GM23338 (cell line): ENCODE measurements at regions not wholly inside any gene's neighbourhood (a gene's known extent, or its start where the extent isn't known, plus 50 kb on each side); places are given as distances from the start of the nearest gene placed in this dataset.
A peak's percentile ranks its signal among the peaks of the same experiment; 100 is the strongest.

Experiments
- ATAC-seq: fragments of 200-7000 bp; cut with Tn5 transposase; 3 replicates; pipeline ENCODE4 v1.9.1; 2020
- DNase-seq: peaks from one replicate; pipeline ENCODE4 v3.0.0-alpha.2; 2015; ENCODE audit warnings: low spot score
- H2AFZ ChIP-seq: fragments of 200-600 bp; sonication (generic); 2 replicates; pipeline ENCODE4 v1.8.0; 2016; ENCODE audit warnings: antibody characterized with exemption, mild to moderate bottlenecking, moderate library complexity
- H3F3A ChIP-seq: fragments of 200-600 bp; sonication (generic); replicated peaks from 2 replicates; pipeline ENCODE4 v1.8.0; 2017; ENCODE audit warnings: antibody characterized with exemption, mixed run types, low read depth
- H3K27ac ChIP-seq: fragments of 200-600 bp; sonication (generic); 2 replicates; pipeline ENCODE4 v1.6.1; 2016; ENCODE audit warnings: low read depth
- H3K27me3 ChIP-seq: fragments of 200-600 bp; sonication (generic); 2 replicates; pipeline ENCODE4 v1.8.0; 2016; ENCODE audit warnings: mild to moderate bottlenecking, mixed run types, moderate library complexity; ENCODE audit not compliant: insufficient read depth
- H3K36me3 ChIP-seq: fragments of 200-600 bp; sonication (generic); 2 replicates; pipeline ENCODE4 v1.8.0; 2016; ENCODE audit warnings: mild to moderate bottlenecking; ENCODE audit not compliant: insufficient read depth
- H3K4me1 ChIP-seq: fragments of 200-600 bp; sonication (generic); 2 replicates; pipeline ENCODE4 v1.8.0; 2016; ENCODE audit warnings: mild to moderate bottlenecking, moderate library complexity; ENCODE audit not compliant: insufficient read depth
- H3K4me2 ChIP-seq: fragments of 200-600 bp; sonication (generic); 2 replicates; pipeline ENCODE4 v1.7.1; 2017; ENCODE audit warnings: mixed run types
- H3K4me3 ChIP-seq: fragments of 200-600 bp; sonication (generic); 2 replicates; pipeline ENCODE4 v1.6.1; 2016; ENCODE audit warnings: mixed run types
- H3K79me2 ChIP-seq: fragments of 200-600 bp; sonication (generic); replicated peaks from 2 replicates; pipeline ENCODE4 v1.8.0; 2017; ENCODE audit warnings: mild to moderate bottlenecking; ENCODE audit not compliant: insufficient read depth
- H3K9me2 ChIP-seq: fragments of 200-600 bp; sonication (generic); 2 replicates; pipeline ENCODE4 v1.8.0; 2017; ENCODE audit not compliant: insufficient read depth
- H4K20me1 ChIP-seq: fragments of 200-600 bp; sonication (generic); replicated peaks from 2 replicates; pipeline ENCODE4 v1.8.0; 2017; ENCODE audit warnings: mild to moderate bottlenecking; ENCODE audit not compliant: insufficient read depth
- H3K27ac Mint-ChIP-seq: 2 replicates; pipeline ENCODE4 v1.8.0; 2020; ENCODE audit warnings: inconsistent platforms, mild to moderate bottlenecking, moderate library complexity, mixed read lengths
- H3K27me3 Mint-ChIP-seq: 3 replicates; pipeline ENCODE4 v1.8.0; 2022; ENCODE audit warnings: low read depth, mild to moderate bottlenecking, moderate library complexity, mixed read lengths, inconsistent platforms; ENCODE audit not compliant: insufficient read depth, poor library complexity
- H3K36me3 Mint-ChIP-seq: 3 replicates; pipeline ENCODE4 v1.8.0; 2021; ENCODE audit warnings: low read depth, mild to moderate bottlenecking, inconsistent platforms, moderate library complexity, mixed read lengths
- H3K4me1 Mint-ChIP-seq: 3 replicates; pipeline ENCODE4 v1.8.0; 2020; ENCODE audit warnings: mild to moderate bottlenecking, inconsistent platforms, mixed read lengths
- H3K4me3 Mint-ChIP-seq: 3 replicates; pipeline ENCODE4 v1.8.0; 2021; ENCODE audit warnings: moderate library complexity, mild to moderate bottlenecking, inconsistent platforms, mixed read lengths
- H3K9me3 Mint-ChIP-seq: 3 replicates; pipeline ENCODE4 v1.8.0; 2020; ENCODE audit warnings: moderate library complexity, mild to moderate bottlenecking, inconsistent platforms, mixed read lengths
- CREB1 ChIP-seq: fragments of 250-450 bp; sonication (Bioruptor Pico); IDR thresholded peaks from 2 replicates; pipeline ENCODE4 v1.5.0; 2020; ENCODE audit warnings: low read depth, mild to moderate bottlenecking, moderate library complexity
- CTCF ChIP-seq, 2 experiments: fragments of 200-600 bp in 1 of 2; sonication (generic) in 1 of 2; conservative IDR thresholded peaks; 2 replicates each; pipeline versions ENCODE4 v1.5.1 to v1.6.1; 2016 to 2017; ENCODE audit warnings: antibody characterized with exemption in 2 of 2, low read depth in 2 of 2, mild to moderate bottlenecking in 2 of 2, moderate library complexity in 1 of 2
- EZH2phosphoT487 ChIP-seq: fragments of 200-600 bp; sonication (generic); IDR thresholded peaks from one replicate; pipeline ENCODE4 v1.8.1; 2018; ENCODE audit warnings: antibody characterized with exemption; ENCODE audit not compliant: unreplicated experiment
- POLR2AphosphoS5 ChIP-seq: IDR thresholded peaks from 2 replicates; pipeline ENCODE4 v1.6.1; 2016; ENCODE audit warnings: antibody characterized with exemption, low read depth
- REST ChIP-seq: IDR thresholded peaks from one replicate; pipeline ENCODE4 v1.6.1; 2018; ENCODE audit warnings: antibody characterized with exemption; ENCODE audit not compliant: unreplicated experiment
- STAT1 ChIP-seq: IDR thresholded peaks from one replicate; pipeline ENCODE4 v1.6.1; 2016; ENCODE audit warnings: antibody characterized with exemption; ENCODE audit not compliant: unreplicated experiment
- ZNF114 ChIP-seq: fragments of 250-450 bp; sonication (Bioruptor Pico); IDR thresholded peaks from 2 replicates; pipeline ENCODE4 v1.5.0; 2020; ENCODE audit warnings: mild to moderate bottlenecking, moderate library complexity
- ZNF462 ChIP-seq: fragments of 250-450 bp; sonication (Bioruptor Pico); IDR thresholded peaks from 2 replicates; pipeline ENCODE4 v1.5.0; 2020; ENCODE audit warnings: mild to moderate bottlenecking, moderate library complexity

GRCh38 chr2:167771628-167772027 lies 475.8 kb downstream of the STK39 start:
- no peaks in the 10 kb centered on the region for H3K9me2 ChIP-seq
- TF ChIP-seq CTCF (conservative IDR thresholded peaks at IDR 0.05; ENCODE audit: low read depth in 2 of 2), result no peak
- TF ChIP-seq ZNF114 (CRISPR knock-in tag), result no peak
- no peak for TF ChIP-seq POLR2AphosphoS5
- no peak for TF ChIP-seq EZH2phosphoT487
- no peak for TF ChIP-seq STAT1
- TF ChIP-seq CREB1 (CRISPR knock-in tag), result no peak
- TF ChIP-seq ZNF462 (CRISPR knock-in tag), result no peak
- TF ChIP-seq REST, result no peak
- Mint-ChIP-seq H3K27me3 (peaks cover 6% of the 10 kb centered on the region), H3K4me1 (peaks cover 14% of the 10 kb centered on the region), H3K9me3 (no peaks in the 10 kb centered on the region), H3K27ac (peak overlapping the region; percentile 69; the same call in 1 of the 2 replicates), H3K4me3 (no peak overlapping the region), H3K36me3 (peaks cover 5% of the 10 kb centered on the region; the same call in 1 of the 3 replicates)
- no peaks in the 10 kb centered on the region for H3K79me2 ChIP-seq
- H3K4me1 ChIP-seq, result peaks cover 7% of the 10 kb centered on the region; the same call in 1 of the 2 replicates
- H4K20me1 ChIP-seq, result no peaks in the 10 kb centered on the region
- no peak overlapping the region for H2AFZ ChIP-seq
- H3F3A ChIP-seq, result no peaks in the 10 kb centered on the region
- DNase-seq (peak; percentile 38), ATAC-seq (peak; percentile 86)
- H3K4me2 ChIP-seq, result no peak overlapping the region
- H3K27me3 ChIP-seq, result no peaks in the 10 kb centered on the region
- no peak overlapping the region for H3K27ac ChIP-seq
- no peak overlapping the region for H3K4me3 ChIP-seq
- H3K36me3 ChIP-seq, result no peaks in the 10 kb centered on the region
